Neural cell (in vitro differentiated cells): ENCODE measurements at regions not wholly inside any gene's neighbourhood (a gene's known extent, or its start where the extent isn't known, plus 50 kb on each side); places are given as distances from the start of the nearest gene placed in this dataset.

ENCODE experiments used
- H2AFZ ChIP-seq: fragments of 200-600, 300-800 bp; sonication (generic), shearing (Covaris generic); 2 replicates; pipeline ENCODE4 v1.6.0; 2014; ENCODE audit warnings: low read depth, mild to moderate bottlenecking, antibody characterized with exemption, low read length, moderate library complexity
- H3F3A ChIP-seq: fragments of 200-600 bp; shearing (Covaris generic); 2 replicates; pipeline ENCODE4 v1.6.1; 2016; ENCODE audit warnings: mild to moderate bottlenecking, moderate library complexity, mixed read lengths, antibody characterized with exemption, low read length; ENCODE audit not compliant: insufficient read depth, poor library complexity, severe bottlenecking
- H3K27ac ChIP-seq: fragments of 200-600, 300-800 bp; sonication (generic), shearing (Covaris generic); 2 replicates; pipeline ENCODE4 v1.5.1; 2014; ENCODE audit warnings: mild to moderate bottlenecking, low read length, moderate library complexity
- H3K27me3 ChIP-seq: fragments of 300-800, 200-600 bp; sonication (generic), shearing (Covaris generic); 2 replicates; pipeline ENCODE4 v1.6.0; 2014; ENCODE audit warnings: mild to moderate bottlenecking, low read depth, low read length, moderate library complexity; ENCODE audit not compliant: insufficient read depth
- H3K36me3 ChIP-seq: fragments of 300-800, 200-600 bp; sonication (generic), shearing (Covaris generic); 2 replicates; pipeline ENCODE4 v1.5.1; 2014; ENCODE audit warnings: mild to moderate bottlenecking, antibody characterized with exemption, low read length, moderate library complexity; ENCODE audit not compliant: insufficient read depth
- H3K4me2 ChIP-seq: fragments of 300-800, 200-600 bp; sonication (generic), shearing (Covaris generic); 2 replicates; pipeline ENCODE4 v1.6.0; 2014; ENCODE audit warnings: mild to moderate bottlenecking, low read length
- H3K4me3 ChIP-seq: fragments of 300-800, 200-600 bp; sonication (generic), shearing (Covaris generic); 2 replicates; pipeline ENCODE4 v1.5.1; 2014; ENCODE audit warnings: mild to moderate bottlenecking, low read length, moderate library complexity
- H3K79me2 ChIP-seq: fragments of 200-600 bp; shearing (Covaris generic); replicated peaks from 2 replicates; pipeline ENCODE4 v1.6.0; 2014; ENCODE audit warnings: mild to moderate bottlenecking, low read length, moderate library complexity; ENCODE audit not compliant: insufficient read depth
- H3K9ac ChIP-seq: fragments of 300-800, 200-600 bp; sonication (generic), shearing (Covaris generic); 2 replicates; pipeline ENCODE4 v1.6.1; 2016; ENCODE audit warnings: mild to moderate bottlenecking, low read length, mixed read lengths
- H3K9me2 ChIP-seq: fragments of 200-600 bp; shearing (Covaris generic); 2 replicates; pipeline ENCODE4 v1.6.1; 2016; ENCODE audit warnings: mild to moderate bottlenecking, low read length, mixed read lengths; ENCODE audit not compliant: insufficient read depth
- H3K9me3 ChIP-seq: fragments of 200-600, 300-800 bp; sonication (generic), shearing (Covaris generic); 2 replicates; pipeline ENCODE4 v1.6.1; 2016; ENCODE audit warnings: mild to moderate bottlenecking, mixed run types, low read length, moderate library complexity, mixed read lengths
- H4K20me1 ChIP-seq: fragments of 200-600 bp; shearing (Covaris generic); 2 replicates; pipeline ENCODE4 v1.6.1; 2016; ENCODE audit warnings: mild to moderate bottlenecking, mixed run types; ENCODE audit not compliant: insufficient read depth
- CTCF ChIP-seq: fragments of 450-650 bp; IDR thresholded peaks from 2 replicates; pipeline ENCODE4 v1.5.1; 2014; ENCODE audit warnings: antibody characterized with exemption, mild to moderate bottlenecking, moderate library complexity; ENCODE audit not compliant: poor library complexity, severe bottlenecking
- EP300 ChIP-seq: fragments of 450-650 bp; conservative IDR thresholded peaks from 2 replicates; pipeline ENCODE4 v1.6.1; 2014; ENCODE audit warnings: antibody characterized with exemption, mild to moderate bottlenecking, moderate library complexity; ENCODE audit not compliant: poor library complexity, severe bottlenecking
- EZH2 ChIP-seq: fragments of 200-600, 300-800 bp; shearing (Covaris generic), sonication (generic); IDR thresholded peaks from 2 replicates; pipeline ENCODE4 v1.6.1; 2014; ENCODE audit warnings: antibody characterized with exemption, low read length, borderline replicate concordance, mild to moderate bottlenecking; ENCODE audit not compliant: insufficient read depth, poor library complexity, severe bottlenecking
- MXI1 ChIP-seq: fragments of 450-650 bp; conservative IDR thresholded peaks from 2 replicates; pipeline ENCODE4 v1.6.1; 2014; ENCODE audit warnings: antibody characterized with exemption, mild to moderate bottlenecking; ENCODE audit not compliant: poor library complexity, severe bottlenecking
- POLR2AphosphoS5 ChIP-seq: IDR thresholded peaks from 2 replicates; pipeline ENCODE4 v1.6.1; 2012
- RAD21 ChIP-seq: fragments of 450-650 bp; conservative IDR thresholded peaks from 2 replicates; pipeline ENCODE4 v1.6.1; 2014; ENCODE audit warnings: antibody characterized with exemption, mild to moderate bottlenecking, moderate library complexity
- REST ChIP-seq: IDR thresholded peaks from 2 replicates; pipeline ENCODE4 v1.6.1; 2012; ENCODE audit warnings: borderline replicate concordance
- SMC3 ChIP-seq: fragments of 450-650 bp; conservative IDR thresholded peaks from 2 replicates; pipeline ENCODE4 v1.6.1; 2014; ENCODE audit warnings: antibody characterized with exemption, mild to moderate bottlenecking, moderate library complexity; ENCODE audit not compliant: poor library complexity
- TAF1 ChIP-seq: IDR thresholded peaks from 2 replicates; pipeline ENCODE4 v1.6.1; 2012; ENCODE audit warnings: low read depth

- no peaks in the 10 kb centered on the region for H3K79me2 ChIP-seq
- H4K20me1 ChIP-seq = no peaks in the 10 kb centered on the region
These were observed 1282.2 kb upstream of the ZEB2 start for GRCh38 chr2:145802133-145802532.

GRCh38 chr2:145801210-145801609 lies 1281.3 kb upstream of the ZEB2 start:
- Histone ChIP-seq H2AFZ (no peak overlapping the region), H3K9me3 (no peaks in the 10 kb centered on the region), H3K27me3 (no peaks in the 10 kb centered on the region), H3K4me2 (no peak overlapping the region), H3K4me3 (no peak overlapping the region), H3K27ac (no peak overlapping the region), H3K36me3 (no peaks in the 10 kb centered on the region), H4K20me1 (no peaks in the 10 kb centered on the region), H3K79me2 (no peaks in the 10 kb centered on the region), H3K9me2 (no peaks in the 10 kb centered on the region), H3K9ac (no peak overlapping the region), H3F3A (no peaks in the 10 kb centered on the region)
- no peak for TF ChIP-seq EP300
- no peak for TF ChIP-seq CTCF
- TF ChIP-seq TAF1 = no peak
- TF ChIP-seq RAD21 = no peak
- TF ChIP-seq EZH2 = no peak
- TF ChIP-seq POLR2AphosphoS5 = no peak
- no peak for TF ChIP-seq MXI1
- TF ChIP-seq SMC3 = no peak
- TF ChIP-seq REST = no peak

More at GRCh38 chr2:145802133-145802532, 1282.2 kb upstream of the ZEB2 start:
- Histone ChIP-seq H3K27ac (no peak overlapping the region), H3K9me2 (no peaks in the 10 kb centered on the region), H3F3A (no peaks in the 10 kb centered on the region), H3K4me2 (no peak overlapping the region), H3K9ac (no peak overlapping the region), H3K9me3 (no peaks in the 10 kb centered on the region), H2AFZ (no peak overlapping the region), H3K36me3 (no peaks in the 10 kb centered on the region), H3K27me3 (no peaks in the 10 kb centered on the region), H3K4me3 (no peak overlapping the region)
- no peak for TF ChIP-seq TAF1
- no peak for TF ChIP-seq EZH2
- no peak for TF ChIP-seq MXI1
- TF ChIP-seq POLR2AphosphoS5 = no peak
- no peak for TF ChIP-seq RAD21
- TF ChIP-seq SMC3 = no peak
- TF ChIP-seq CTCF = no peak
- no peak for TF ChIP-seq EP300
